GM19043 (cell line): ENCODE measurements at regions not wholly inside any gene's neighbourhood (a gene's known extent, or its start where the extent isn't known, plus 50 kb on each side); places are given as distances from the start of the nearest gene placed in this dataset.
"Not testable (repeated sequence)": the region's sequence is repeated elsewhere in the genome, so short reads cannot be mapped to it uniquely, and the experiment has no call there.

Experiments
- ATAC-seq: cut with Tn5 transposase; IDR thresholded peaks from one replicate; pipeline ENCODE4 v1.9.1; 2021; ENCODE audit warnings: low read depth; ENCODE audit not compliant: unreplicated experiment

- no peak for ATAC-seq
Observed at GRCh38 chr7:93830141-93830925, 60.2 kb downstream of the TFPI2 start.

GRCh38 chr7:93828260-93828659, 62.3 kb downstream of the TFPI2 start:
- ATAC-seq: peak; percentile 59

GRCh38 chr7:93823621-93824020, 66.9 kb downstream of the TFPI2 start:
- ATAC-seq: no peak

- peak; percentile 61 for ATAC-seq
Observed at GRCh38 chr7:93821463-93821862, 69.1 kb downstream of the TFPI2 start.

GRCh38 chr7:93819699-93820098, 70.9 kb downstream of the TFPI2 start:
- ATAC-seq: no peak

GRCh38 chr7:93817526-93817925, 73.0 kb downstream of the TFPI2 start:
- no peak for ATAC-seq

GRCh38 chr7:93817004-93817403, 73.5 kb downstream of the TFPI2 start:
- no peak for ATAC-seq

- ATAC-seq: no peak
Observed at GRCh38 chr7:93813514-93813913, 77.0 kb downstream of the TFPI2 start.

- ATAC-seq: no peak
Observed at GRCh38 chr7:93812061-93812460, 78.5 kb downstream of the TFPI2 start.

GRCh38 chr7:93811198-93811597, 79.4 kb downstream of the TFPI2 start:
- ATAC-seq: no peak

GRCh38 chr7:93810561-93810960, 80.0 kb downstream of the TFPI2 start:
- ATAC-seq: no peak

GRCh38 chr7:93804726-93805125, 85.8 kb downstream of the TFPI2 start:
- ATAC-seq: no peak

GRCh38 chr7:93799750-93800357, 90.7 kb downstream of the TFPI2 start:
- ATAC-seq: no peak

- not testable (repeated sequence) for ATAC-seq
Observed at GRCh38 chr7:93793084-93793697, 97.4 kb downstream of the TFPI2 start.

- no peak for ATAC-seq
Observed at GRCh38 chr7:93779115-93779514, 111.4 kb downstream of the TFPI2 start.

GRCh38 chr7:93778384-93778783, 112.2 kb downstream of the TFPI2 start:
- no peak for ATAC-seq

GRCh38 chr7:93773446-93773845, 117.1 kb downstream of the TFPI2 start:
- no peak for ATAC-seq

GRCh38 chr7:93765475-93765874, 125.1 kb downstream of the TFPI2 start:
- ATAC-seq: no peak

- ATAC-seq: no peak
Observed at GRCh38 chr7:93758631-93759030, 131.9 kb downstream of the TFPI2 start.

- ATAC-seq: no peak
Observed at GRCh38 chr7:93757426-93757825, 133.1 kb downstream of the TFPI2 start.

GRCh38 chr7:93756890-93757289, 133.7 kb downstream of the TFPI2 start:
- ATAC-seq: no peak

GRCh38 chr7:93751421-93751820, 139.1 kb downstream of the TFPI2 start:
- no peak for ATAC-seq
